HG03571 (cell line): ENCODE measurements at regions not wholly inside any gene's neighbourhood (a gene's known extent, or its start where the extent isn't known, plus 50 kb on each side); places are given as distances from the start of the nearest gene placed in this dataset.

Source experiments
- ATAC-seq: cut with Tn5 transposase; IDR thresholded peaks from one replicate; pipeline ENCODE4 v1.9.1; 2021; ENCODE audit not compliant: unreplicated experiment

DNA sequence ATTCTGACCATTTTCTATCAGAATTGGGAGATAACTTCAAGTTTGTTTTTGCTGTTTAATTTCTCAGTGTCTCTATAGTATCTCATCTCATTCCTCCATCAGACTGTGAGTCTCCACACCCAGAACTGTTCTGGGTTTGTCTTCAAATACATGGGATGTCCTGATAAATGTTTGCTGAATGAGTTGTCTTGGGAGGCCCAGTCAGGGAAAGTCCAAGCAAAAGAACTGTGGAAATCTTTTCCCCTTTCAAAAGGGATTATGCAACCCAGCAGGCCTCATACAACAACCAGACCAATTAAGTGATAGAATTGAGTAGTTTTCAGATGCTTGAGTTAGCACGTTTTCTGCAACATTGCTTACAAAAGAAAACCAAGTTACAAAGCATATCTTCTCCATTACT lies 324.4 kb downstream of the BRINP1 start:
- ATAC-seq: no peak

DNA sequence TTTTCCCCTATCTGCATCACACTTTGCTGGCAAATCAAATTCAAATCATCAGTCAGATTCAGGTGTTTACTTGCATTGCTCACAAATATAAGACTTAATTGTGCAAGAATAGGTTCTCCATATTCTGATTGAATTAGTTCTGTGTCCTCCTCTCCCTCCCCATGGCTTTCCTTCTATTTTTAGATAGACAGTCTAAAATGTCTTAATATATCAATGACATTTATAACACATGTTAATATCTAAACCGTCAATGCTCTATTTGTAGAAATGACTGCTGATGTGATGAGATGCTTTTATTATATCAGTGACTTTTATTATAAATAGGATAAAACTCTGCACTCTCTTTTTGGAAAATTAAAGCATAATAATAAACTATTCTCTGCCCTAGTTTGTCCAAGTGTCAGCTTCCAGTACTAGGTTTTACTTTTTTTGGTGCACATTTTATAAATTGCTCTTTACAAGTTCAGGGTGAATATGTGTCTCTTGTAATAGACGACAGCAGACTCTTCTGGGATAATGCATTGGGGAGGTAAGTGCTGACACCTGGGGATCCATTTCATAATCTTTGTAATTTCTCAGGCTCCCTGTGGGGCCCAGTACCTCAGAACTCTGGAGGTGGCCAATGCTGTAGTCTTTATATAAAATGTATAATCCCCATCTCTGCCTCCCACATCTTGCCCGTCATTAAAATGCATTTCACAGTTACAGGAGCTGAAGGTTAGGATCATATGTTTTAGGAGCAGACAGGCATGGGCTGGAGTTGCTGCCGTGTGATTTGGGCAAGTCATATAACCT lies 321.5 kb downstream of the BRINP1 start:
- no peak for ATAC-seq

DNA sequence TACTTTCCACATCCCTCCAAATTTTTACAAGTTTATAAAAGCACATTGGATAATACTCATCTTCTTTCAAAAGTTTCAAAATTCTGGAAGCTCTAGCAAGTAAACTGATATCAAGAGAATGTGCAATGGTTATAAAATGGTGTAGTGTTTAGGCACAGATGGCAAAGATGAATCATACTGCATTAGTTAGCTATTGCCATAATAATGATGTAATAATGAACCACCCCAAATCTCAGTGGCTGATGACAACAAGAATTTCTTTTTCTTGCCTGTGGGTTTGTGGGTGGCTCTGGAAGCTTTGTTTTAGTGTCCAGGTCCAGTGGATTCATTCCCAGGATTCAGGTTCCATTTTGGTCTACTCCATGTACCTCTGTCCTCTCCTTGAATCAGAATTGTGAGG lies 319.0 kb downstream of the BRINP1 start:
- no peak for ATAC-seq

DNA sequence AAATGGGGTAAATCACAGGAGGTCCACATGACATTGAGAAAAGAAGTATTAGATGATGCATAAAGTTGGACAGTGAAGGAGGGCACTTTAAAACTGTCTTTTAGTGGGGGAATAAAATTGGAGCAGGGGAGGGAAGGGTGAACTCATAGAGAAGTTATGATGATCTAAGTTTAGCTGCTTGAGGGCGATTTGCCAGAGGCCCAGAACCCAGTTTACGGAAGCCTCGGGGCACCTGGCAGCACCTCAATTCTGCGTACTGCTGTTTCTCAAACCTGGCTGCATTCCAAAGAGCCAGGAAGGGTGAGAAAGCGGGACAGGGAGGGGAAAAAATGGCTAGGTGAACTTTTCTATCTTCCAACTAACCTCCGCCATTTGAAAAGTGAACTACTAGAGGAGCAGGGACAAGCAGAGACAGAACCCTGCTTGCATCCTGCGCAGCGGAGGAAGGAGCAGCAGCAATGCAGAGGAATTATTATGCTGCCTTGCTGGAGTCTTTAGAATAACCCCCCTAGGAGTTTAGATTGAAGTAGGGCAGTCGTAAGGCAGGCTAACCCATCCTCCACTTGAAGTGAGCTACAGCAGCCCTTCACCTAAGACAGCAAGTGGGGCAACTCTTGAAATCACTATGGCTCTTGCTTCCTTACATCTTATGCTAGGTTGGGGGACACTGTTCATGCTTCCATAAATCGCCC lies 316.8 kb downstream of the BRINP1 start:
- no peak for ATAC-seq

DNA sequence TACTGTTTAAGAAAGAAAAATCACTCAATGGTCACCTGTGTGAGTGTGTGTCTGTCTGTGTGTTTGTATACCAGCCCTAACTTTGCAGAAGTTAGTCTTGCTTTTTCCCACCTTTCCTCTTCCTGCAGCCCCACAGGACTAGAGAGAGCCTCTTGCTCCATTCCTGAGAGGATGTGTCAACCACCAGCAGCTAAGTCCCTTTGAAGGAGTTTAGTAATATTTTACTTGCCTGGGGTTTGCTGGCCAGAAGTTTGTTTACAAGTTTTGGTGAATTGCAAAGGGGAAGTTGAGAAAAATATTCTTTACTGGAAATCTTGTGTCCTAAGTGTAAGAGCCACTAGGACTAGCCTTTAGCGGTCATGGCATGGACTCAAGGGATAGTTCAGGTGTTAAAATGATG lies 316.2 kb downstream of the BRINP1 start:
- no peak for ATAC-seq

DNA sequence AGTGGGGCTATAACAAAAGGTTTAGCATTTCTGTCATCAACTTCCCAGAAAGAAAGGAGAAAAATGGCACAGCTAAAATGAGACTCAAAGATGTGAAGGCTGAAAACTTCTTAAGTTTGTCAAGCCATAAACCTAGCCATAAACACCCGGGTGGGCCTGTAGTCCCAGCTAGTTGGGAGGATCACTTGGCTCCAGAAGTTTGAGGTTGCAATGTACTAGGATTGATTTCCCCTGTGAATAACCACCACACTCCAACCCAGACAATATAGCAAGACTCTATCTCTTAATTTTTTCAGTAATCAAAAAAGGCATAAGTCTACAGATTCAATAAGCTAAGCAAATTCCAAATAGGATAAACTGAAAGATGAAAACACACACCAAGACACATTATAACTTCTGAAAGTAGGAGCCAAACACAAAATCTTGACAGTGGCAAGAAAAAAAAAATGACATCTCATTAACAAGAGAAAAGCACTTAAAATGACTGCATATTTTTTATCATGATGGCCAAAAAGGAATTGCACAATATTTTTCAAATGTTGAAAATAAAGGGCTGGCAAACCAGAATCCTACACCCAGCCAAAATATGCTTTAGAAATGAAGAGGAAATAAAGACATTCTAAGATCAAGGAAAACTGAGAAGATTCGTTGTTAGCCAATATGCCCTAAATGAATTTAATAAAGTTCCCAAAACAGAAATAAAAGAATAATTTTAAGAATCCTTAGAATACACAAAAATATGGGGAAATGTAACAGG lies 308.4 kb downstream of the BRINP1 start:
- ATAC-seq: no peak

DNA sequence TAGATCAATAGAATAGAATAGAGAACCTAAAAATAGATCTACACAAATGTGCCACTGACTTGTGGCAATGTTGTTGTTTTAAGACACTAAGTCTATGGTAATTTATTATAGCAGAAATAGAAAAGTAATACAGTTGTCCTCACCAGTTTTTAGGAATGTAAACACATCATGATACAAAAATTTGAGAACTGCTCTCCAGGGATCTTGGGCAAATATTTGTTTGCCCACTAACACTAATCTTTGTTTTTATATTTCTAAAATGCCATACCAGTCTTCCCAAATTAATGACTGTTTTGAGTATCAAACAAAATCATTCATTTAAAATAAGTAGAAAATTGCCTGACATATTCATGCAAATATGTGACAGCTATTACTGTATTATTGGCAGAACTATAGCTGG lies 297.6 kb downstream of the BRINP1 start:
- no peak for ATAC-seq

DNA sequence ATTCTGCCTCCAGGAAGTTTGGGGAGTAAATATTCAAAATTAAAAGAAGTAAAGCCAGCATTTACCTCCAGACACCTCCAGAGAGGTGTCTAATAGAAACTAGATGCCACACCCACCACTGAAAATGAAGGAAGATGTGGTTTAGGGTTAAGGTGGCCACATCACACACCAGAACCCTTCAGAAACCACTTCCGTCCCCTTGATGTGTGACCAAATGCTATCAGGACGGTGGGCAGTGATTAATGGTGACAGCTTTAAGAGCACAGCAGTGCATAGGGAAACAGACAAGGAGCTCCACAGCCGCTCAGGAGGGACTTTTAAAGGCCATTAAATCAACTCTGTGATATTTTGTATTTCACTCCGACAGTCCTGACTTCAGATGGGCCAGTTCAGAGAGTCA lies 295.2 kb downstream of the BRINP1 start:
- no peak for ATAC-seq

DNA sequence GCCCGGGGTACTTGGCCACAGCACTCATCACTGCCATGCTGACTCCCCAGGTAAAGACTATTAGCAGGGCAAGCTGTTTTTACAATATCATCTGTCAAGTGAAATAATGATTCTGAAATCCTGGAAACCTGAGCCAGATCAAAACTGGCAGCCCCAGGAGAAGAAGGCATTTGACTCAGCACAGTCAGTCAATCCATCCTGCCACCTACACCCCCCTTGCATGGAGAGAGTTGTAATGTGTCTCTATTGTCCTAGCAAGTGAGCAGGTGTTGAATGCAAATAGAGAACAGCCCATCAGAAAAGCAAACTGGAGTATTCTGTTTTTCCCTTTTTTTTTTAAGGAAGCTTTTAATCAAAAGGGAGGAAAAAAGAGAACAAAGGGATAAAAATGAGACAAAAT lies 291.2 kb downstream of the BRINP1 start:
- ATAC-seq: no peak

DNA sequence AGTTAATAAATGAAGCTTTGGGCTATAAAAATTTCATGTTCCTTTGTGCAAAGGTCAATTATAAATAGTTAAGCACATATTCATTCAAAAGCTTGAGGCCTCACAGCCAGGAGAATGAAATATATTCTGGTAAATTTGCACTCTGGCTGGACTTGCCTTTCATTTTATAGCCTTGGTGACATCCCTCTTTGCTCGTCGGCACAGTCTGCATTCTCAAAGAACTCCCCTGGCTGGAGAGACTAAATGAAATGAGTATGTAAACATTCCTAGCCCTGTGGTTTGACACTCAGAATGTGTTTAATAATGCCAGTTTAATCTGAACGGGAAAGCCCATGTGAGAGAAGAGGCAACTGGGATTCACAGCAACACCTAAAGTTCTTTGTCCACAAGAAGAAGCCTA lies 285.6 kb downstream of the BRINP1 start:
- no peak for ATAC-seq

DNA sequence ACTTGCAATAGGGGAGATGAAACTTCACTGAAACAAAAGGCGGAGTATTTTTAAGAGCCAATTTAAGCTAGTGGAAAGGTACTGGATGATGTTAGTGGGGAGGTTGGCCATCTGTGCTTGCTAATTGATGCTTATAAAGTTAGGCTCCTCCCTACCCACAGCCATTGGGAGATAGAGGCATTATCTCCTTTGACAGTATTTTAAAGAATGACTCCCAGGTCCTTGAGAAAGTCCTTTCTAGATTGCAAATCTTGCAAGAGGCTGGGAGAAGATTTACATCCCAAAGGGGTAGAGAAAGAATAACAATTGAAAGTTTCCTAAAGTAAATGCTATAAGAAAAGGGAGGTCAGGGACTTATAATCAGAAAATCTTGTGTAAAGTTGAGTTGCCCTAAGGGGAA lies 282.6 kb downstream of the BRINP1 start:
- no peak for ATAC-seq

DNA sequence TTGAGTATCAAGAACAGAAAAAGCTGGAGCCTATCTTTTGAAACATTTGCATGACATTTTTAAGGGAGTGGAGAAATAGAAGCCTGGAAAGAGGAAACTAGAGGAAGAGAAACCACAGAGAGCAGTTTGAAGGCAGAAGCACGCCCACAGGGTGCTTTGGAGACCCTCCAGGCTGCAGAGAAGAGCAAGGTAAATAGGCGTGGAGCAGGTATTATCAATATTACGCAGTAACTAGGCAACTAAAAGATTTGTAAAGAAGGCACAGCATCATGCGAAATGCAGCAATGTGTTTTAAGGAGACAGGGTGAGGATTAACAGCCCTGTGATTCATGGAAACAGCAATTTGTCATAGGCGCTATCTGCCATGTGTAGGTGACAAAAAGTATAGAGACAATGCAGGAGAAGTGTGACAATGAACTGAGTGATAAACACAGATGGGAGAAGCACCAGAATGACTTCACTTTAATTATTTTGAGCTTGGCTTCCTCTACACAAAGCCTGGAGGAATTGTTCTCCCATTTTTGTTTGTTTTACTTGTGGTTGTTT lies 281.2 kb downstream of the BRINP1 start:
- no peak for ATAC-seq

DNA sequence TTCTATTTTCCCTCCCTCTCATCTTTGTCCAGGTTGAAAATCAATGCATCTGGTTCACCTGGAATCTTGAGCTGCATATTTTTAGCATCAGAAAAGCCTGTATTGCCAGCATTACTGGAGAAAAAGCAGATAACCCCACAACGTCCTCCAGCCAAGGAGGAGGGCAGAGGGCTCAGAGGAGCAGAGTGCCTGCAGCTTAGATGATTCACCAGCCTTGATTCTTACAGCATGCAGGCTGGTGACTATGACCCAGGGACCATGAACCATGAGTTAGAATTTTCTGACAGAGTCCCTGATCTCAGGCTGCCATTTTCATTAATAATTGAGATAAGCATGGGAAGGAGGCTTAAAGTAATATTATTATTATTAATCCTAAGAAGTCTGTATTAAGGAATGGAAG lies 278.2 kb downstream of the BRINP1 start:
- no peak for ATAC-seq

DNA sequence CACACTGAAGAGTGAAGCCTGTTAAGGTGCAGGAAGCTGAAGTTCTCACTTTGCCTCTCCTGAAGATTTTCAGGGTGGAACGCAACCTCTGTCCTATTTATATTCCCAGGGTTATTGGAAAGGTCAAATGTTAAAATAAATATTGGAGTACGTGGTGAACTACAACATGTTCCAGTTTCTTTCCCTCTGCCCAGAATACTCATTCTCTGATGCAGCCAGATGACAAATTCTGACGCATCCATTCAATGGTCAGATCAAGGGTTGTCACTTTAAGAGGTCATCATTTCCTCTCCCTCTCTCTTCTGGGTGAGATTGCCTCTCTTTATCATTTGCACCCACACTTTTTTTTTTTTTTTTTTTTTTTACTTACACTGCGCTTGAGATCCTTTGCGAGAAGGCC lies 277.1 kb downstream of the BRINP1 start:
- no peak for ATAC-seq

DNA sequence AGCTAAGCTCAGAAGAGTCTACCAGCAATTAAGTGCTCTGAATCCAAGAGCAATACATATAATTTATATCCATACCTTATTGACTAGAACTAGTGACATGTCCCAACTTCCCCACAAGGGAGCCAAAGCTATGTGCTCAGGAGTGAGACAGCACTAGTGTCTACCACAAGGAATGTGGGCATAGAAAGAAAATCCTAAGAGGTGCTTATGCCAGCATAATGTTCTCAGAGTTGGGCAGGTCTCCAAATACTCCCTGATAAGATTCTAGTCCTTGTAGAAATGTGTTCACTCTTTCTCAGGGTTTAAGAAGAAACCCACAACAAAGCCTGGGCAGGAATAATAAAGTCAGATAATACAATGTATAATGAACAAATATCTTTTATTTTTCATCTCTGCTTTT lies 275.1 kb downstream of the BRINP1 start:
- ATAC-seq: no peak

DNA sequence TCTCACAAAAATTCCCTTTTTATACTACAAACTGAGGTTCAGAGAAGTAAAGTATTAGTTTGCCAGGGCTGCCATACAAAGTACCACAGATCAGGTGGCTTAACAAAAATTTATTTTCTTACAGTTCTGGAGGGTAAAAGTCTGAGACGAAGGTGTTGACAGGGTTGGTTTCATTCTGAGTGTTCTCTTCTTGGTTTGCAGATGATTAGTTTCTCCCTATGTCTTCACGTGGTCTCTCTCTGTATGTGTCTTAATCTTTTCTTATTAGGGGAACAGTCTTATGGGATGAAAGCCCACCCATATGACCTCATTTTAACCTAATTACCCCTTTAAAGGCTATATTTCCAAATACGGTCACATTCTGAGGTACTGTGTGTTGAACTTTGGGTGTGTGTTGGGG lies 274.2 kb downstream of the BRINP1 start:
- no peak for ATAC-seq

DNA sequence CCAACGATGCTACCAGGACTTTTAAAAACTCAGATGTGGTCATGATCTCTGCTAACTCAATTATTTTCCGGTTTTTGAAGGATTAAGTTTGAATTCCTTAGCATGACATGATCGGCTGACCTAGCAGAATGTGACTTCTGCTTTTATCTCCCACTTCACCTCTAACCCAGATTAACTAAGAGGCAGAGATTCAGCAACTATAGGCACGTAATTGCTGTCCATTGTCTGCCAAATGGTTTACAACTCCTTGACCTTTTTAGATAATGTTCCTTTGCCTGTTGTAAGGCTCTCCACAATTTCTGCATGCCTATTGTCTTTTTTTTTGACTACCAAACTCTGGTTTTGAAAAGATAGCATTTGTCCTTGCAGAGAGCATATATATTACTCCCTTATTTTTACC lies 268.2 kb downstream of the BRINP1 start:
- ATAC-seq: no peak

DNA sequence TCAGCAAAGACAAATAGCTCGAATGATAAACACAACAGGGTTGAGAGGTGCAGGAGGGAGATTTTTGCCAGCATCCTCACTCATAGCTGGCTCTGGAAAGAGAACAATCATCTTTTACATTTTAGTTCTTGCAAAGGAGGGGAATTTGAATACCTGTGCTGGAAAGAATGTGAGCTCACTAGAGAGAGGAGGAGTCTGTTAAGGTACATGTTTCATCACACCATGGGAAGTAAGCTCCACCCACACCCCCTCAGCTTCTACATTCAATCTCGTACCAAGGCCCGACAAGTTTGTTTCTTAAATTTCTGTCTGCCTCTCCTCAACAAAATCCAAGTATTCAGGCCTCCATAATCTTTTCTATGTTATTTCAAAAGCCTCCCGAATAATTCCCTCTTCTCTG lies 254.6 kb downstream of the BRINP1 start:
- ATAC-seq: no peak
